Adrenal gland (tissue), 5 donors: ENCODE measurements at regions not wholly inside any gene's neighbourhood (a gene's known extent, or its start where the extent isn't known, plus 50 kb on each side); places are given as distances from the start of the nearest gene placed in this dataset.

ENCODE experiments used
- CTCF ChIP-seq, 6 experiments: fragments of 450-650 bp in 4 of 6; fragments of 200-600 bp in 2 of 6; sonication (generic) in 1 of 6; IDR thresholded peaks; 1 replicate in 5 of 6; 2 replicates in 1 of 6; pipeline versions ENCODE4 v1.5.1 to v1.8.0; 2016 to 2021; ENCODE audit warnings: antibody characterized with exemption in 6 of 6, mild to moderate bottlenecking in 2 of 6, moderate library complexity in 1 of 6
- POLR2A ChIP-seq, 2 donors: fragments of 450-650 bp; IDR thresholded peaks; one replicate each; pipeline ENCODE4 v1.6.1; 2017; ENCODE audit warnings: antibody characterized with exemption in 2 of 2, mild to moderate bottlenecking in 2 of 2, moderate library complexity in 1 of 2
- donor health status: DM: no; HTN: no; CAD: no.

DNA sequence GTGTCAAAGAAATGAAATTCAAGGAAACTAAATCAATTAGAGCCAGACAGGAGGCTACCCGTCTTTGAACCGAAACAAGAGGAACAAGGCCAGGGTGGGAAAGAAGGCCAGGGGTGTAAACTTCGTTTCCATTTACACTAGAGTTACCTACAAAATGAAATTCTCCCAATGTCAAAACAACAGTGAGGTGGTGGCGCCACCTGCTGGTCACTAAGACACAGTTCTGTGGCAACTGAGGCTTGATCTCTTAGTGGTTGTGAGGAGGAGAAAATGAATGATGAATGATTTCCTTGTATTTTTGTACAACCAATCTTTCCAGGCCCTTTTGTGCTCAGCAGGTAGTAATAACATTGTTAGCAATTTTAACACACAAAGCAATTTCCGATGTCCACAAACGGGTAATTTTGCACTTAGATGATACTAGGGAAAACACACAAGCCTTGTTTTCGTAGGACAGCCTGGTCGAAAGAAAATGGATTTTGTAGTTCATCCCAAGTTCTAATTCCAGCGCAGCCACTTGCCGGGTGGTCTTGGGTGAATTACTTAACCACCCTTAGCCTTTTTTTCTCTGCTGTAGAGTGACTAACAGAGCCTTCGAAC, 54.8 kb upstream of the SOD1 start:
- no peak for TF ChIP-seq POLR2A (IDR thresholded peaks at IDR 0.05)
- TF ChIP-seq CTCF (IDR thresholded peaks at IDR 0.05), result peak; percentile 80 to 93 (median 87)
